ENCODE measurements at regions not wholly inside any gene's neighbourhood (a gene's known extent, or its start where the extent isn't known, plus 50 kb on each side); places are given as distances from the start of the nearest gene placed in this dataset.
"Not testable (repeated sequence)": the region's sequence is repeated elsewhere in the genome, so short reads cannot be mapped to it uniquely, and the experiment has no call there.

GRCh38 chr4:128649575-128650205 lies 159.8 kb upstream of the JADE1 start:
- DNase-seq (ENCODE audit: extremely low read depth, low read depth): no peak
- no peak for TF ChIP-seq CTCF (IDR thresholded peaks at IDR 0.05; ENCODE audit: low read depth, low read length)

GRCh38 chr4:128649161-128649560 lies 160.3 kb upstream of the JADE1 start:
- no peak for DNase-seq (ENCODE audit: extremely low read depth, low read depth)
- TF ChIP-seq CTCF (IDR thresholded peaks at IDR 0.05; ENCODE audit: low read depth, low read length): no peak

GRCh38 chr4:128648021-128648420 lies 161.5 kb upstream of the JADE1 start:
- no peak for DNase-seq (ENCODE audit: extremely low read depth, low read depth)
- no peak for TF ChIP-seq CTCF (IDR thresholded peaks at IDR 0.05; ENCODE audit: low read depth, low read length)

- not testable (repeated sequence) for DNase-seq (ENCODE audit: extremely low read depth, low read depth)
Measured at GRCh38 chr4:128646893-128647292, 162.6 kb upstream of the JADE1 start.

GRCh38 chr4:128644693-128645654 lies 164.5 kb upstream of the JADE1 start:
- not testable (repeated sequence) for DNase-seq (ENCODE audit: extremely low read depth, low read depth)

GRCh38 chr4:128644107-128644506 lies 165.4 kb upstream of the JADE1 start:
- not testable (repeated sequence) for DNase-seq (ENCODE audit: extremely low read depth, low read depth)

GRCh38 chr4:128641566-128641965 lies 167.9 kb upstream of the JADE1 start:
- DNase-seq (ENCODE audit: extremely low read depth, low read depth): not testable (repeated sequence)

GRCh38 chr4:128639541-128640270 lies 169.8 kb upstream of the JADE1 start:
- no peak for TF ChIP-seq CTCF (IDR thresholded peaks at IDR 0.05; ENCODE audit: low read depth, low read length)

GRCh38 chr4:128636906-128637305 lies 172.6 kb upstream of the JADE1 start:
- no peak for DNase-seq (ENCODE audit: extremely low read depth, low read depth)
- TF ChIP-seq CTCF (IDR thresholded peaks at IDR 0.05; ENCODE audit: low read depth, low read length): no peak

More at GRCh38 chr4:128639541-128640270, 169.8 kb upstream of the JADE1 start:
- DNase-seq (ENCODE audit: extremely low read depth, low read depth): no peak

Data from AG09319 (cell line).